Hepatocyte (in vitro differentiated cells): ENCODE measurements at regions not wholly inside any gene's neighbourhood (a gene's known extent, or its start where the extent isn't known, plus 50 kb on each side); places are given as distances from the start of the nearest gene placed in this dataset.

Source experiments
- EZH2 ChIP-seq: fragments of 200-600 bp; sonication (generic); IDR thresholded peaks from 2 replicates; pipeline ENCODE4 v1.6.1; 2016; ENCODE audit warnings: antibody characterized with exemption, mild to moderate bottlenecking, borderline replicate concordance
- TF ChIP-seq, protein P1 (sequence below): fragments of 200-600 bp; sonication (generic); IDR thresholded peaks from 2 replicates; pipeline ENCODE4 v1.5.1; 2016; ENCODE audit warnings: antibody characterized with exemption, mild to moderate bottlenecking; ENCODE audit not compliant: poor library complexity

DNA sequence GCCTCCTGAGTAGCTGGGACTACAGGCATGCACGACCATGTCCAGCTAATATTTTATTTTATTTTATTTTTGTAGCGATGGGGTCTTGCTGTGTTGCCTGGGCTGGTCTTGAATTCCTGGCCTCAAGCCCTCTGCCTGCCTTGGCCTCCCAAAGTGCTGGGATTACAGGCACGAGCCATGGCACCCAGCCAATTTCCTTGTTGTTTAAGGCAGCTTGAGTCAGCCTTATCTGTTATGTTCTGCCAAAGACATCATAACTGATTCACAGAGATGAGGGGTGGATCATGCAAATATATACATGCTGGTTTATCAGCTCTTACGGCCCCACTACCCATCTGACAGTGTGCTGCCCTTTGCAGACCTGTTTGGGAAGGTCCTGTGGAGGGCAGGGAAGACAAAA is 826.7 kb downstream of the TYW1 start:
- no peak for TF ChIP-seq EZH2
- TF ChIP-seq, protein P1, sequence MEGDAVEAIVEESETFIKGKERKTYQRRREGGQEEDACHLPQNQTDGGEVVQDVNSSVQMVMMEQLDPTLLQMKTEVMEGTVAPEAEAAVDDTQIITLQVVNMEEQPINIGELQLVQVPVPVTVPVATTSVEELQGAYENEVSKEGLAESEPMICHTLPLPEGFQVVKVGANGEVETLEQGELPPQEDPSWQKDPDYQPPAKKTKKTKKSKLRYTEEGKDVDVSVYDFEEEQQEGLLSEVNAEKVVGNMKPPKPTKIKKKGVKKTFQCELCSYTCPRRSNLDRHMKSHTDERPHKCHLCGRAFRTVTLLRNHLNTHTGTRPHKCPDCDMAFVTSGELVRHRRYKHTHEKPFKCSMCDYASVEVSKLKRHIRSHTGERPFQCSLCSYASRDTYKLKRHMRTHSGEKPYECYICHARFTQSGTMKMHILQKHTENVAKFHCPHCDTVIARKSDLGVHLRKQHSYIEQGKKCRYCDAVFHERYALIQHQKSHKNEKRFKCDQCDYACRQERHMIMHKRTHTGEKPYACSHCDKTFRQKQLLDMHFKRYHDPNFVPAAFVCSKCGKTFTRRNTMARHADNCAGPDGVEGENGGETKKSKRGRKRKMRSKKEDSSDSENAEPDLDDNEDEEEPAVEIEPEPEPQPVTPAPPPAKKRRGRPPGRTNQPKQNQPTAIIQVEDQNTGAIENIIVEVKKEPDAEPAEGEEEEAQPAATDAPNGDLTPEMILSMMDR: no peak
